GM23338 (cell line): ENCODE measurements at regions not wholly inside any gene's neighbourhood (a gene's known extent, or its start where the extent isn't known, plus 50 kb on each side); places are given as distances from the start of the nearest gene placed in this dataset.

Experiments
- ATAC-seq: fragments of 200-7000 bp; cut with Tn5 transposase; 3 replicates; pipeline ENCODE4 v1.9.1; 2020
- DNase-seq: peaks from one replicate; pipeline ENCODE4 v3.0.0-alpha.2; 2015; ENCODE audit warnings: low spot score
- H2AFZ ChIP-seq: fragments of 200-600 bp; sonication (generic); 2 replicates; pipeline ENCODE4 v1.8.0; 2016; ENCODE audit warnings: antibody characterized with exemption, mild to moderate bottlenecking, moderate library complexity
- H3F3A ChIP-seq: fragments of 200-600 bp; sonication (generic); replicated peaks from 2 replicates; pipeline ENCODE4 v1.8.0; 2017; ENCODE audit warnings: antibody characterized with exemption, mixed run types, low read depth
- H3K27ac ChIP-seq: fragments of 200-600 bp; sonication (generic); 2 replicates; pipeline ENCODE4 v1.6.1; 2016; ENCODE audit warnings: low read depth
- H3K27me3 ChIP-seq: fragments of 200-600 bp; sonication (generic); 2 replicates; pipeline ENCODE4 v1.8.0; 2016; ENCODE audit warnings: mild to moderate bottlenecking, mixed run types, moderate library complexity; ENCODE audit not compliant: insufficient read depth
- H3K36me3 ChIP-seq: fragments of 200-600 bp; sonication (generic); 2 replicates; pipeline ENCODE4 v1.8.0; 2016; ENCODE audit warnings: mild to moderate bottlenecking; ENCODE audit not compliant: insufficient read depth
- H3K4me1 ChIP-seq: fragments of 200-600 bp; sonication (generic); 2 replicates; pipeline ENCODE4 v1.8.0; 2016; ENCODE audit warnings: mild to moderate bottlenecking, moderate library complexity; ENCODE audit not compliant: insufficient read depth
- H3K4me2 ChIP-seq: fragments of 200-600 bp; sonication (generic); 2 replicates; pipeline ENCODE4 v1.7.1; 2017; ENCODE audit warnings: mixed run types
- H3K4me3 ChIP-seq: fragments of 200-600 bp; sonication (generic); 2 replicates; pipeline ENCODE4 v1.6.1; 2016; ENCODE audit warnings: mixed run types
- H3K79me2 ChIP-seq: fragments of 200-600 bp; sonication (generic); replicated peaks from 2 replicates; pipeline ENCODE4 v1.8.0; 2017; ENCODE audit warnings: mild to moderate bottlenecking; ENCODE audit not compliant: insufficient read depth
- H3K9me2 ChIP-seq: fragments of 200-600 bp; sonication (generic); 2 replicates; pipeline ENCODE4 v1.8.0; 2017; ENCODE audit not compliant: insufficient read depth
- H4K20me1 ChIP-seq: fragments of 200-600 bp; sonication (generic); replicated peaks from 2 replicates; pipeline ENCODE4 v1.8.0; 2017; ENCODE audit warnings: mild to moderate bottlenecking; ENCODE audit not compliant: insufficient read depth
- H3K27ac Mint-ChIP-seq: 2 replicates; pipeline ENCODE4 v1.8.0; 2020; ENCODE audit warnings: inconsistent platforms, mild to moderate bottlenecking, moderate library complexity, mixed read lengths
- H3K27me3 Mint-ChIP-seq: 3 replicates; pipeline ENCODE4 v1.8.0; 2022; ENCODE audit warnings: low read depth, mild to moderate bottlenecking, moderate library complexity, mixed read lengths, inconsistent platforms; ENCODE audit not compliant: insufficient read depth, poor library complexity
- H3K36me3 Mint-ChIP-seq: 3 replicates; pipeline ENCODE4 v1.8.0; 2021; ENCODE audit warnings: low read depth, mild to moderate bottlenecking, inconsistent platforms, moderate library complexity, mixed read lengths
- H3K4me1 Mint-ChIP-seq: 3 replicates; pipeline ENCODE4 v1.8.0; 2020; ENCODE audit warnings: mild to moderate bottlenecking, inconsistent platforms, mixed read lengths
- H3K4me3 Mint-ChIP-seq: 3 replicates; pipeline ENCODE4 v1.8.0; 2021; ENCODE audit warnings: moderate library complexity, mild to moderate bottlenecking, inconsistent platforms, mixed read lengths
- H3K9me3 Mint-ChIP-seq: 3 replicates; pipeline ENCODE4 v1.8.0; 2020; ENCODE audit warnings: moderate library complexity, mild to moderate bottlenecking, inconsistent platforms, mixed read lengths
- CREB1 ChIP-seq: fragments of 250-450 bp; sonication (Bioruptor Pico); IDR thresholded peaks from 2 replicates; pipeline ENCODE4 v1.5.0; 2020; ENCODE audit warnings: low read depth, mild to moderate bottlenecking, moderate library complexity
- CTCF ChIP-seq, 2 experiments: fragments of 200-600 bp in 1 of 2; sonication (generic) in 1 of 2; conservative IDR thresholded peaks; 2 replicates each; pipeline versions ENCODE4 v1.5.1 to v1.6.1; 2016 to 2017; ENCODE audit warnings: antibody characterized with exemption in 2 of 2, low read depth in 2 of 2, mild to moderate bottlenecking in 2 of 2, moderate library complexity in 1 of 2
- EZH2 ChIP-seq: fragments of 200-600 bp; sonication (generic); IDR thresholded peaks from one replicate; pipeline ENCODE4 v1.8.0; 2017; ENCODE audit warnings: antibody characterized with exemption, mild to moderate bottlenecking, low read depth; ENCODE audit not compliant: unreplicated experiment
- EZH2phosphoT487 ChIP-seq: fragments of 200-600 bp; sonication (generic); IDR thresholded peaks from one replicate; pipeline ENCODE4 v1.8.1; 2018; ENCODE audit warnings: antibody characterized with exemption; ENCODE audit not compliant: unreplicated experiment
- JUNB ChIP-seq: IDR thresholded peaks from one replicate; pipeline ENCODE4 v1.6.1; 2016; ENCODE audit warnings: antibody characterized with exemption; ENCODE audit not compliant: unreplicated experiment
- NANOG ChIP-seq: IDR thresholded peaks from 2 replicates; pipeline ENCODE4 v1.6.1; 2016; ENCODE audit warnings: antibody characterized with exemption, borderline replicate concordance
- POLR2AphosphoS5 ChIP-seq: IDR thresholded peaks from 2 replicates; pipeline ENCODE4 v1.6.1; 2016; ENCODE audit warnings: antibody characterized with exemption, low read depth
- STAT1 ChIP-seq: IDR thresholded peaks from one replicate; pipeline ENCODE4 v1.6.1; 2016; ENCODE audit warnings: antibody characterized with exemption; ENCODE audit not compliant: unreplicated experiment
- ZNF114 ChIP-seq: fragments of 250-450 bp; sonication (Bioruptor Pico); IDR thresholded peaks from 2 replicates; pipeline ENCODE4 v1.5.0; 2020; ENCODE audit warnings: mild to moderate bottlenecking, moderate library complexity
- ZNF331 ChIP-seq: fragments of 250-450 bp; sonication (Bioruptor Pico); IDR thresholded peaks from 2 replicates; pipeline ENCODE4 v1.5.0; 2020; ENCODE audit warnings: low read depth, mild to moderate bottlenecking, moderate library complexity
- TF ChIP-seq, protein P1 (sequence below): fragments of 250-450 bp; sonication (Bioruptor Pico); IDR thresholded peaks from 2 replicates; pipeline ENCODE4 v1.5.0; 2020; ENCODE audit warnings: mild to moderate bottlenecking, moderate library complexity
- TF ChIP-seq, protein P2 (sequence below): IDR thresholded peaks from 2 replicates; pipeline ENCODE4 v1.6.1; 2016; ENCODE audit warnings: antibody characterized with exemption
- TF ChIP-seq, protein P3 (sequence below): IDR thresholded peaks from one replicate; pipeline ENCODE4 v1.6.1; 2018; ENCODE audit warnings: antibody characterized with exemption; ENCODE audit not compliant: unreplicated experiment

DNA sequence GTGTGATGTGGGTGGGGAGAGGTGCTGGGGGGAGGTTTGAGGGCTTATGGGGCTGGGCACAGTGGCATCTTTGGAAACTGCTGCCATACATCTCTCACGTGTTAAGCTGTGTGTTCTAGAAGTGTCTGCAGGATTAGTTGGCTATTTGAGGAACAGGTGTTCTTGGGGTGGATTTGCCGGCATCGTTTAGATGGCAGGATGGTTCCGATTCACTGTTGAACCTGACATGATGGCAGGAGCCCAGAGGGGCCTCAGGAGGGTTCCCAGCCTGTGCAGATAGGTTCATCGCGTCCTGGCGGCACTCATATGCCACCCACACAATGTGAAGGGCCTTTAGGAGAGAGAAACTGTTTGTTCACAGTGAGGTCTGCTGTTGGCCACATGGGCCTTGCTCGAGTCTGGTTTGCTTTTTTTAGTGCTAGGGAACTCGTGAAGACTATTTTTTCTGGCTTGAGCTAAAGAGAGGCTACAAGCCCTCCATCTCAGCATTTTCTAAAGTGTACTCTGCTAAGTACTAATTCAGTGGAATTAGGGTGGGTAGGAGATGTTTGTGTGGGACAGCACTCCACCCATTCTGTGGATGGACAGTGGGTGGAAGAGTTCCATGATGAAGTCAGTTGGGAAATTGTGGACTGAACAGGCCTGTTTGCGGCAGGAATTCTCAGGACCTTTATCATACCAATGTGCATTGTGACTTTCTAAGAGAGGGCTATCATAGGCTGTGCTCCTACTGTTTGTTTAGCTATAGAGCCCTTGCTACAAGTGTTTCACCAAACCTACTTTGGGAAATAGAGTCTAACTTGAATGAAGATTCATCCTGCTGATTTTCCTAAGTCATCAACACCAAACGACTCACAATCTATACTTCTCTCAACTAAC lies 55.4 kb upstream of the PLET1 start:
- H3K4me1 ChIP-seq, result no peaks in the 10 kb centered on the region; the same call in 1 of the 2 replicates
- Mint-ChIP-seq H3K9me3 (peaks cover 4% of the 10 kb centered on the region; the same call in 2 of the 3 replicates), H3K27me3 (peaks cover 2% of the 10 kb centered on the region), H3K4me1 (peaks cover 6% of the 10 kb centered on the region), H3K4me3 (no peak overlapping the region), H3K27ac (no peak overlapping the region), H3K36me3 (peaks cover 3% of the 10 kb centered on the region; the same call in 1 of the 3 replicates)
- DNase-seq, result no peak
- no peak for TF ChIP-seq JUNB
- TF ChIP-seq, protein P1, sequence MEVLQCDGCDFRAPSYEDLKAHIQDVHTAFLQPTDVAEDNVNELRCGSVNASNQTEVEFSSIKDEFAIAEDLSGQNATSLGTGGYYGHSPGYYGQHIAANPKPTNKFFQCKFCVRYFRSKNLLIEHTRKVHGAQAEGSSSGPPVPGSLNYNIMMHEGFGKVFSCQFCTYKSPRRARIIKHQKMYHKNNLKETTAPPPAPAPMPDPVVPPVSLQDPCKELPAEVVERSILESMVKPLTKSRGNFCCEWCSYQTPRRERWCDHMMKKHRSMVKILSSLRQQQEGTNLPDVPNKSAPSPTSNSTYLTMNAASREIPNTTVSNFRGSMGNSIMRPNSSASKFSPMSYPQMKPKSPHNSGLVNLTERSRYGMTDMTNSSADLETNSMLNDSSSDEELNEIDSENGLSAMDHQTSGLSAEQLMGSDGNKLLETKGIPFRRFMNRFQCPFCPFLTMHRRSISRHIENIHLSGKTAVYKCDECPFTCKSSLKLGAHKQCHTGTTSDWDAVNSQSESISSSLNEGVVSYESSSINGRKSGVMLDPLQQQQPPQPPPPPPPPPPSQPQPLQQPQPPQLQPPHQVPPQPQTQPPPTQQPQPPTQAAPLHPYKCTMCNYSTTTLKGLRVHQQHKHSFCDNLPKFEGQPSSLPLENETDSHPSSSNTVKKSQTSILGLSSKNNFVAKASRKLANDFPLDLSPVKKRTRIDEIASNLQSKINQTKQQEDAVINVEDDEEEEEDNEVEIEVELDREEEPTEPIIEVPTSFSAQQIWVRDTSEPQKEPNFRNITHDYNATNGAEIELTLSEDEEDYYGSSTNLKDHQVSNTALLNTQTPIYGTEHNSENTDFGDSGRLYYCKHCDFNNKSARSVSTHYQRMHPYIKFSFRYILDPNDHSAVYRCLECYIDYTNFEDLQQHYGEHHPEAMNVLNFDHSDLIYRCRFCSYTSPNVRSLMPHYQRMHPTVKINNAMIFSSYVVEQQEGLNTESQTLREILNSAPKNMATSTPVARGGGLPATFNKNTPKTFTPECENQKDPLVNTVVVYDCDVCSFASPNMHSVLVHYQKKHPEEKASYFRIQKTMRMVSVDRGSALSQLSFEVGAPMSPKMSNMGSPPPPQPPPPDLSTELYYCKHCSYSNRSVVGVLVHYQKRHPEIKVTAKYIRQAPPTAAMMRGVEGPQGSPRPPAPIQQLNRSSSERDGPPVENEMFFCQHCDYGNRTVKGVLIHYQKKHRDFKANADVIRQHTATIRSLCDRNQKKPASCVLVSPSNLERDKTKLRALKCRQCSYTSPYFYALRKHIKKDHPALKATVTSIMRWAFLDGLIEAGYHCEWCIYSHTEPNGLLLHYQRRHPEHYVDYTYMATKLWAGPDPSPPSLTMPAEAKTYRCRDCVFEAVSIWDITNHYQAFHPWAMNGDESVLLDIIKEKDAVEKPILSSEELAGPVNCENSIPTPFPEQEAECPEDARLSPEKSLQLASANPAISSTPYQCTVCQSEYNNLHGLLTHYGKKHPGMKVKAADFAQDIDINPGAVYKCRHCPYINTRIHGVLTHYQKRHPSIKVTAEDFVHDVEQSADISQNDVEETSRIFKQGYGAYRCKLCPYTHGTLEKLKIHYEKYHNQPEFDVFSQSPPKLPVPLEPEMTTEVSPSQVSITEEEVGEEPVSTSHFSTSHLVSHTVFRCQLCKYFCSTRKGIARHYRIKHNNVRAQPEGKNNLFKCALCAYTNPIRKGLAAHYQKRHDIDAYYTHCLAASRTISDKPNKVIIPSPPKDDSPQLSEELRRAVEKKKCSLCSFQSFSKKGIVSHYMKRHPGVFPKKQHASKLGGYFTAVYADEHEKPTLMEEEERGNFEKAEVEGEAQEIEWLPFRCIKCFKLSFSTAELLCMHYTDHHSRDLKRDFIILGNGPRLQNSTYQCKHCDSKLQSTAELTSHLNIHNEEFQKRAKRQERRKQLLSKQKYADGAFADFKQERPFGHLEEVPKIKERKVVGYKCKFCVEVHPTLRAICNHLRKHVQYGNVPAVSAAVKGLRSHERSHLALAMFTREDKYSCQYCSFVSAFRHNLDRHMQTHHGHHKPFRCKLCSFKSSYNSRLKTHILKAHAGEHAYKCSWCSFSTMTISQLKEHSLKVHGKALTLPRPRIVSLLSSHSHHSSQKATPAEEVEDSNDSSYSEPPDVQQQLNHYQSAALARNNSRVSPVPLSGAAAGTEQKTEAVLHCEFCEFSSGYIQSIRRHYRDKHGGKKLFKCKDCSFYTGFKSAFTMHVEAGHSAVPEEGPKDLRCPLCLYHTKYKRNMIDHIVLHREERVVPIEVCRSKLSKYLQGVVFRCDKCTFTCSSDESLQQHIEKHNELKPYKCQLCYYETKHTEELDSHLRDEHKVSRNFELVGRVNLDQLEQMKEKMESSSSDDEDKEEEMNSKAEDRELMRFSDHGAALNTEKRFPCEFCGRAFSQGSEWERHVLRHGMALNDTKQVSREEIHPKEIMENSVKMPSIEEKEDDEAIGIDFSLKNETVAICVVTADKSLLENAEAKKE, result no peak
- no peak for TF ChIP-seq NANOG
- TF ChIP-seq POLR2AphosphoS5, result no peak
- TF ChIP-seq, protein P2, sequence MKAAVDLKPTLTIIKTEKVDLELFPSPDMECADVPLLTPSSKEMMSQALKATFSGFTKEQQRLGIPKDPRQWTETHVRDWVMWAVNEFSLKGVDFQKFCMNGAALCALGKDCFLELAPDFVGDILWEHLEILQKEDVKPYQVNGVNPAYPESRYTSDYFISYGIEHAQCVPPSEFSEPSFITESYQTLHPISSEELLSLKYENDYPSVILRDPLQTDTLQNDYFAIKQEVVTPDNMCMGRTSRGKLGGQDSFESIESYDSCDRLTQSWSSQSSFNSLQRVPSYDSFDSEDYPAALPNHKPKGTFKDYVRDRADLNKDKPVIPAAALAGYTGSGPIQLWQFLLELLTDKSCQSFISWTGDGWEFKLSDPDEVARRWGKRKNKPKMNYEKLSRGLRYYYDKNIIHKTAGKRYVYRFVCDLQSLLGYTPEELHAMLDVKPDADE, result no peak
- TF ChIP-seq STAT1, result no peak
- TF ChIP-seq, protein P3, sequence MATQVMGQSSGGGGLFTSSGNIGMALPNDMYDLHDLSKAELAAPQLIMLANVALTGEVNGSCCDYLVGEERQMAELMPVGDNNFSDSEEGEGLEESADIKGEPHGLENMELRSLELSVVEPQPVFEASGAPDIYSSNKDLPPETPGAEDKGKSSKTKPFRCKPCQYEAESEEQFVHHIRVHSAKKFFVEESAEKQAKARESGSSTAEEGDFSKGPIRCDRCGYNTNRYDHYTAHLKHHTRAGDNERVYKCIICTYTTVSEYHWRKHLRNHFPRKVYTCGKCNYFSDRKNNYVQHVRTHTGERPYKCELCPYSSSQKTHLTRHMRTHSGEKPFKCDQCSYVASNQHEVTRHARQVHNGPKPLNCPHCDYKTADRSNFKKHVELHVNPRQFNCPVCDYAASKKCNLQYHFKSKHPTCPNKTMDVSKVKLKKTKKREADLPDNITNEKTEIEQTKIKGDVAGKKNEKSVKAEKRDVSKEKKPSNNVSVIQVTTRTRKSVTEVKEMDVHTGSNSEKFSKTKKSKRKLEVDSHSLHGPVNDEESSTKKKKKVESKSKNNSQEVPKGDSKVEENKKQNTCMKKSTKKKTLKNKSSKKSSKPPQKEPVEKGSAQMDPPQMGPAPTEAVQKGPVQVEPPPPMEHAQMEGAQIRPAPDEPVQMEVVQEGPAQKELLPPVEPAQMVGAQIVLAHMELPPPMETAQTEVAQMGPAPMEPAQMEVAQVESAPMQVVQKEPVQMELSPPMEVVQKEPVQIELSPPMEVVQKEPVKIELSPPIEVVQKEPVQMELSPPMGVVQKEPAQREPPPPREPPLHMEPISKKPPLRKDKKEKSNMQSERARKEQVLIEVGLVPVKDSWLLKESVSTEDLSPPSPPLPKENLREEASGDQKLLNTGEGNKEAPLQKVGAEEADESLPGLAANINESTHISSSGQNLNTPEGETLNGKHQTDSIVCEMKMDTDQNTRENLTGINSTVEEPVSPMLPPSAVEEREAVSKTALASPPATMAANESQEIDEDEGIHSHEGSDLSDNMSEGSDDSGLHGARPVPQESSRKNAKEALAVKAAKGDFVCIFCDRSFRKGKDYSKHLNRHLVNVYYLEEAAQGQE, result no peak
- TF ChIP-seq CTCF (conservative IDR thresholded peaks at IDR 0.05; ENCODE audit: low read depth in 2 of 2), result no peak
- no peak for TF ChIP-seq CREB1 (CRISPR knock-in tag)
- TF ChIP-seq ZNF114, result no peak
- no peak for TF ChIP-seq ZNF331 (CRISPR knock-in tag)
- TF ChIP-seq EZH2phosphoT487, result no peak
- no peak for TF ChIP-seq EZH2
- H3K27me3 ChIP-seq, result 0 out of 2 replicates have a peak, but pooled peaks cover 5% of the 10 kb centered on the region
- H4K20me1 ChIP-seq, result no peaks in the 10 kb centered on the region
- no peaks in the 10 kb centered on the region for H3K36me3 ChIP-seq
- no peaks in the 10 kb centered on the region for H3F3A ChIP-seq
- H2AFZ ChIP-seq, result no peak overlapping the region
- H3K4me2 ChIP-seq, result no peak overlapping the region
- H3K4me3 ChIP-seq, result no peak overlapping the region
- H3K27ac ChIP-seq, result no peak overlapping the region
- no peaks in the 10 kb centered on the region; the same call in none of the 2 replicates for H3K9me2 ChIP-seq
- no peaks in the 10 kb centered on the region for H3K79me2 ChIP-seq
- ATAC-seq, result no peak
